ENCODE measurements at regions not wholly inside any gene's neighbourhood (a gene's known extent, or its start where the extent isn't known, plus 50 kb on each side); places are given as distances from the start of the nearest gene placed in this dataset.
A peak's percentile ranks its signal among the peaks of the same experiment; 100 is the strongest.

- H3K4me1 Mint-ChIP-seq, result no peaks in the 10 kb centered on the region
- no peaks in the 10 kb centered on the region for H3K9me3 Mint-ChIP-seq
- no peak overlapping the region for H3K4me3 ChIP-seq
- no peaks in the 10 kb centered on the region for H3K27me3 ChIP-seq (ENCODE audit: insufficient read depth)
- H3K27me3 Mint-ChIP-seq (ENCODE audit: insufficient read depth, low read depth, poor library complexity), result peaks cover 1% of the 10 kb centered on the region
- no peak for TF ChIP-seq REST (IDR thresholded peaks at IDR 0.05; ENCODE audit: unreplicated experiment)
- TF ChIP-seq ZNF114 (CRISPR knock-in tag; IDR thresholded peaks at IDR 0.05), result no peak
- no peak for TF ChIP-seq ETS1 (IDR thresholded peaks at IDR 0.05)
- TF ChIP-seq POLR2AphosphoS5 (IDR thresholded peaks at IDR 0.05; ENCODE audit: low read depth), result no peak
- TF ChIP-seq CTCF (conservative IDR thresholded peaks at IDR 0.05; ENCODE audit: low read depth in 2 of 2), result peak; percentile 38 to 53
- TF ChIP-seq NANOG (IDR thresholded peaks at IDR 0.05; ENCODE audit: borderline replicate concordance), result no peak
- H3K79me2 ChIP-seq (replicated peaks; ENCODE audit: insufficient read depth), result no peaks in the 10 kb centered on the region
- no peak overlapping the region for H3K4me3 Mint-ChIP-seq
- ATAC-seq (peak; percentile 57), DNase-seq (ENCODE audit: low spot score) (peak; percentile 50)
- H3K27ac Mint-ChIP-seq, result no peak overlapping the region
- no peaks in the 10 kb centered on the region for H3K9me2 ChIP-seq (ENCODE audit: insufficient read depth)
- H3K36me3 ChIP-seq (ENCODE audit: insufficient read depth), result no peaks in the 10 kb centered on the region
- no peaks in the 10 kb centered on the region for H3F3A ChIP-seq (replicated peaks; ENCODE audit: low read depth)
- no peaks in the 10 kb centered on the region for H4K20me1 ChIP-seq (replicated peaks; ENCODE audit: insufficient read depth)
- H3K27ac ChIP-seq (ENCODE audit: low read depth), result no peak overlapping the region
- no peaks in the 10 kb centered on the region for H3K4me1 ChIP-seq (ENCODE audit: insufficient read depth)
- H3K36me3 Mint-ChIP-seq (ENCODE audit: low read depth), result no peaks in the 10 kb centered on the region
- H3K4me2 ChIP-seq, result no peak overlapping the region
- H2AFZ ChIP-seq, result no peak overlapping the region
Observed at GRCh38 chr2:226622484-226622883, 177.1 kb downstream of the IRS1 start.

GRCh38 chr2:226620176-226620575 is 179.4 kb downstream of the IRS1 start:
- Histone ChIP-seq H3F3A (replicated peaks; ENCODE audit: low read depth) (no peaks in the 10 kb centered on the region), H3K27me3 (ENCODE audit: insufficient read depth) (no peaks in the 10 kb centered on the region), H4K20me1 (replicated peaks; ENCODE audit: insufficient read depth) (no peaks in the 10 kb centered on the region), H3K4me2 (no peak overlapping the region), H3K4me1 (ENCODE audit: insufficient read depth) (no peaks in the 10 kb centered on the region), H3K4me3 (no peak overlapping the region), H3K36me3 (ENCODE audit: insufficient read depth) (no peaks in the 10 kb centered on the region), H3K9me2 (ENCODE audit: insufficient read depth) (0 out of 2 replicates have a peak, but pooled peaks cover 3% of the 10 kb centered on the region), H3K79me2 (replicated peaks; ENCODE audit: insufficient read depth) (no peaks in the 10 kb centered on the region), H3K27ac (ENCODE audit: low read depth) (no peak overlapping the region), H2AFZ (no peak overlapping the region)
- no peak overlapping the region for H3K4me3 Mint-ChIP-seq
- H3K27ac Mint-ChIP-seq, result no peak overlapping the region
- H3K9me3 Mint-ChIP-seq, result no peaks in the 10 kb centered on the region
- H3K4me1 Mint-ChIP-seq, result no peaks in the 10 kb centered on the region
- peaks cover 1% of the 10 kb centered on the region for H3K27me3 Mint-ChIP-seq (ENCODE audit: insufficient read depth, low read depth, poor library complexity)
- H3K36me3 Mint-ChIP-seq (ENCODE audit: low read depth), result no peaks in the 10 kb centered on the region
- ATAC-seq, result no peak
- DNase-seq (ENCODE audit: low spot score), result no peak
- TF ChIP-seq CTCF (conservative IDR thresholded peaks at IDR 0.05; ENCODE audit: low read depth in 2 of 2) (no peak), EZH2 (IDR thresholded peaks at IDR 0.05; ENCODE audit: low read depth, unreplicated experiment) (no peak), ETS1 (IDR thresholded peaks at IDR 0.05) (no peak), ZNF331 (CRISPR knock-in tag; IDR thresholded peaks at IDR 0.05; ENCODE audit: low read depth) (no peak), JUNB (IDR thresholded peaks at IDR 0.05; ENCODE audit: unreplicated experiment) (no peak), REST (IDR thresholded peaks at IDR 0.05; ENCODE audit: unreplicated experiment) (no peak)
